Raji (cell line): ENCODE measurements at regions not wholly inside any gene's neighbourhood (a gene's known extent, or its start where the extent isn't known, plus 50 kb on each side); places are given as distances from the start of the nearest gene placed in this dataset.

Source experiments
- POLR2A ChIP-seq: IDR thresholded peaks from 2 replicates; pipeline ENCODE4 v1.6.1; 2011; ENCODE audit warnings: low read depth, low read length, control low read depth; ENCODE audit not compliant: insufficient read depth

DNA sequence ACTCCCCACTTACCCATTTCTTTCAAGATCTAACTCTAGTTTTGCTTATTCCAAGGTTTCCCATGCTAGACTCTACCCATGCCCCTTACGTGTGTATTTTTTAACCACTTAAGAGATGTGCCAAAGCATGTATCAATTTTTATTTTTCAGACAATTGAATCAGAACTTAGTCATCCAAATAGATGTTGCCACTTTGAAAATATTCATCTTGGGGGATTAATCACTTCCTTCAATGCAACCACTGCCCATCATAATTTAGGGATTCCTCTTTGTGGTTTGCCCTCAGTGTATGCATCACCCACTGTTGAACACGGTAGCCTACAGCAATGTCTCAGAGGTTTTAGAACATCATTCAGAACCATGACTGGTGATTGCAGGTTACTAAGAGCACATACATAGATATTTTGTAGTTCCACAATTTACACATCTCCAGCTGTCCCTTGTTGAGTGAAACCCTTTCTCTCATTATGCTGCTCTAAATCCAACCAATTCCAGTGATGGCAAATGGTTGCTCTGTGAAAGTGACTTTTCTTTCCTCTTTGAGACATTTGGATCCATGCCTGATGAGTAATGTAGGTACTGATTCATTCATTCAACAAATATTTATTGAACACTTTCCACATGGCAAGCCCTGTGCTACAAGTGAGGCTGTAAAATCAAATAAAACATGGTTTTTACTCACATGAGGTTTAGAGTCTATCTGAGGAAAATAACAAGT, 60.6 kb upstream of the SERP2 start:
- no peak for TF ChIP-seq POLR2A

DNA sequence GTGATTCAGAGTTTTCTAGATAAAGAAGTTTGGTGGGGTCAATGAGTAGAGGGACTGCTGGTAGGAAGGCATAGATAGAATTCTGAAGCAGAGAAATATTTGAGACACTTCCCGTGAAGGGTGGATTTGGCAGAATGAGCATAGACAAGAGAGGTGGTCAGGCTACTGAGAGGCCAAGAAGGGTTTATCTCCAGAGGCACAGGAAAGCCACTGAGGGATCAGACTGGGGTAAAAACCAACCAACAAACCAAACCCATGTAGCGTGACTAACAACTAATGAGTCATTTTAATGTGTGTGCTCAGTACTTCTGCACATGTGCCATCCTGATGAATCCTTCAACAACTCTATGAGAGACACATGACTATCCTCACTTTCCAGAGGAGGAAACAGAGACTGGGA, 60.0 kb upstream of the SERP2 start:
- TF ChIP-seq POLR2A, result no peak

- no peak for TF ChIP-seq POLR2A
Measured at GRCh38 chr13:44317752-44318151, 55.9 kb upstream of the SERP2 start.

- no peak for TF ChIP-seq POLR2A
Measured at GRCh38 chr13:44318161-44318560, 55.5 kb upstream of the SERP2 start.

- no peak for TF ChIP-seq POLR2A
Measured at GRCh38 chr13:44320611-44321010, 53.0 kb upstream of the SERP2 start.

DNA sequence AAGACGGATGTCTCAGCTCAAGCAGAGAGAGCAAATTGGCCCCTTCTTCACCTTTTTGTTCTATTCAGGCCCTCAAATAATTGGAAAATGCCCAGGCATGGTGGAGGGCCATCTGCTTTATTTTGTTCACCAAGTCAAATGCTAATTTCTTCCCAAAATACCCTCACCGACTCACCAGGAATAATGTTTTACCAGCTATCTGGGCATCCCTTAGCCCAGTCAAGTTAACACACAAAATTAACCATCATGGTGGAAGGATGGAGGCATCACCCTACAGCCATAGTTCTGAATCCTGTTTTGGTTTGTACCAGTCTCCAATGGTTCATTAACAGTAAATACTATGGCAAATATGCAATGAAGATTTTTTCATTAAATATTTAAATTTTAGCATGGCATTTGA, 51.7 kb upstream of the SERP2 start:
- TF ChIP-seq POLR2A, result no peak

DNA sequence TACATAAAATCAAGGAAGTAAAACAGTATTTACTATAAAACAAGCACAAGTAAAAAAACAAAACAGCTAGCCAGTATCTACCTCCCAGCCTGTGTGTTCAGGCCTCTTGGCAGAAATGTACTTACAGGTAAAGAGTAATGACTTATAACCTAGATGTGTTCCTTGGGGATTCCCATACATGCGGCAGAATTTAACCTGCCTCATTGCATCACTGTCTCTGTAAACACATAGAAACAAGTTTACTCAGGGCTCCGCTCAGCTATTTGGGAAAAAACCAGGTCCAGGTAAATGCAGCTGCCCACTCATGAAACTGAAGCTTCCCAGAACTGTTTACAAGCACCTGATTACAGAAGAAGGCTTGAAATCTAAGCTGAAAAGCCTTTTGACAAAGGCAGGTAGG, 50.7 kb upstream of the SERP2 start:
- TF ChIP-seq POLR2A, result no peak

GRCh38 chr13:44323754-44324153, 49.9 kb upstream of the SERP2 start:
- no peak for TF ChIP-seq POLR2A
